Kidney epithelial cell (primary cell): ENCODE measurements at regions not wholly inside any gene's neighbourhood (a gene's known extent, or its start where the extent isn't known, plus 50 kb on each side); places are given as distances from the start of the nearest gene placed in this dataset.

Experiments used
- DNase-seq: peaks from one replicate; pipeline ENCODE4 v3.0.0-alpha.2; 2010; ENCODE audit warnings: low read depth
- H3K27me3 ChIP-seq: 2 replicates; pipeline ENCODE4 v1.6.0; 2011; ENCODE audit warnings: low read length; ENCODE audit not compliant: control insufficient read depth, insufficient read depth
- H3K36me3 ChIP-seq: 2 replicates; pipeline ENCODE4 v1.5.1; 2011; ENCODE audit warnings: low read length; ENCODE audit not compliant: control insufficient read depth, insufficient read depth
- H3K4me3 ChIP-seq: 2 replicates; pipeline ENCODE4 v1.5.1; 2011; ENCODE audit warnings: low read depth, mild to moderate bottlenecking, control low read depth, low read length
- TF ChIP-seq, protein P1 (sequence below): IDR thresholded peaks from 2 replicates; pipeline ENCODE4 v1.5.1; 2011; ENCODE audit warnings: mild to moderate bottlenecking, moderate library complexity, low read length, control low read depth, inconsistent platforms; ENCODE audit not compliant: insufficient read depth, poor library complexity, severe bottlenecking

GRCh38 chr3:127389913-127390312, 102.1 kb upstream of the PRR20G start:
- TF ChIP-seq, protein P1, sequence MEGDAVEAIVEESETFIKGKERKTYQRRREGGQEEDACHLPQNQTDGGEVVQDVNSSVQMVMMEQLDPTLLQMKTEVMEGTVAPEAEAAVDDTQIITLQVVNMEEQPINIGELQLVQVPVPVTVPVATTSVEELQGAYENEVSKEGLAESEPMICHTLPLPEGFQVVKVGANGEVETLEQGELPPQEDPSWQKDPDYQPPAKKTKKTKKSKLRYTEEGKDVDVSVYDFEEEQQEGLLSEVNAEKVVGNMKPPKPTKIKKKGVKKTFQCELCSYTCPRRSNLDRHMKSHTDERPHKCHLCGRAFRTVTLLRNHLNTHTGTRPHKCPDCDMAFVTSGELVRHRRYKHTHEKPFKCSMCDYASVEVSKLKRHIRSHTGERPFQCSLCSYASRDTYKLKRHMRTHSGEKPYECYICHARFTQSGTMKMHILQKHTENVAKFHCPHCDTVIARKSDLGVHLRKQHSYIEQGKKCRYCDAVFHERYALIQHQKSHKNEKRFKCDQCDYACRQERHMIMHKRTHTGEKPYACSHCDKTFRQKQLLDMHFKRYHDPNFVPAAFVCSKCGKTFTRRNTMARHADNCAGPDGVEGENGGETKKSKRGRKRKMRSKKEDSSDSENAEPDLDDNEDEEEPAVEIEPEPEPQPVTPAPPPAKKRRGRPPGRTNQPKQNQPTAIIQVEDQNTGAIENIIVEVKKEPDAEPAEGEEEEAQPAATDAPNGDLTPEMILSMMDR = no peak
- DNase-seq = no peak
- Histone ChIP-seq H3K4me3 (no peak overlapping the region), H3K27me3 (peaks cover 3% of the 10 kb centered on the region), H3K36me3 (no peaks in the 10 kb centered on the region)

- H3K27me3 ChIP-seq = peaks cover 3% of the 10 kb centered on the region
- no peak for DNase-seq
- TF ChIP-seq, protein P1 = no peak
Observed at GRCh38 chr3:127389420-127389819, 101.6 kb upstream of the PRR20G start.

GRCh38 chr3:127388427-127388826, 100.6 kb upstream of the PRR20G start:
- DNase-seq = no peak
- H3K36me3 ChIP-seq = no peaks in the 10 kb centered on the region
- H3K27me3 ChIP-seq = peaks cover 3% of the 10 kb centered on the region
- no peak overlapping the region for H3K4me3 ChIP-seq
- TF ChIP-seq, protein P1 = no peak

More at GRCh38 chr3:127389420-127389819, 101.6 kb upstream of the PRR20G start:
- H3K36me3 ChIP-seq = no peaks in the 10 kb centered on the region
- no peak overlapping the region for H3K4me3 ChIP-seq

GRCh38 chr3:127387556-127388153, 99.8 kb upstream of the PRR20G start:
- no peaks in the 10 kb centered on the region for H3K27me3 ChIP-seq
- TF ChIP-seq, protein P1 = no peak
- H3K36me3 ChIP-seq = no peaks in the 10 kb centered on the region
- no peak for DNase-seq
- no peak overlapping the region for H3K4me3 ChIP-seq

DNA sequence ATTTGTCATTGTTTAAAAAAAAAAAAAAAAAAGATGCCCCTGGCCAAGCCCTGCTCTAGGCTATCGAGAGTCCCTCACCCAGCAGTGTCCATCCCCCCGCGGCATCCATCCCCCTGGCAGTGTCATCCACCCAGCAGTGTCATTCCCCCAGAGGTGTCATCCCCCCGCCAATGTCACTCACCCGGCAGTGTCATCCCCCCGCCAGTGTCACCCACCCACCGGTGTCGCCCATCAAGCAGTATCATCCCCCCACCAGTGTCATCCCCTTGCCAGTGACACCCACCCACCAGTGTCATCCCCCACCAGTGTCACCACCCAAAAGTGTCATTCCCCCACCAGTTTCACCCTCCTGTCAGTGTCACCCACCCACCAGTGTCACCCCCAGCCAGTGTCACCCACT, 99.3 kb upstream of the PRR20G start:
- DNase-seq = no peak
- TF ChIP-seq, protein P1 = no peak
- Histone ChIP-seq H3K4me3 (no peak overlapping the region), H3K36me3 (no peaks in the 10 kb centered on the region), H3K27me3 (no peaks in the 10 kb centered on the region)

- TF ChIP-seq, protein P1 = no peak
- no peak for DNase-seq
Observed at GRCh38 chr3:127386490-127386889, 98.6 kb upstream of the PRR20G start.

More at GRCh38 chr3:127386490-127386889, 98.6 kb upstream of the PRR20G start:
- Histone ChIP-seq H3K4me3 (no peak overlapping the region), H3K27me3 (no peaks in the 10 kb centered on the region), H3K36me3 (no peaks in the 10 kb centered on the region)
